HAP-1 (cell line): ENCODE measurements at regions not wholly inside any gene's neighbourhood (a gene's known extent, or its start where the extent isn't known, plus 50 kb on each side); places are given as distances from the start of the nearest gene placed in this dataset.

Source experiments
- DNase-seq, 2 experiments: peaks; one replicate each; pipeline ENCODE4 v3.0.0-alpha.2; 2016 to 2020; ENCODE audit warnings: low spot score in 2 of 2
- H3K27me3 ChIP-seq: fragments of 250-450 bp; sonication (Bioruptor Pico); 2 replicates; pipeline ENCODE4 v1.5.1; 2020; ENCODE audit warnings: low read depth, mild to moderate bottlenecking, moderate library complexity
- H3K36me3 ChIP-seq: fragments of 250-450 bp; sonication (Bioruptor Pico); replicated peaks from 2 replicates; pipeline ENCODE4 v1.5.1; 2020; ENCODE audit warnings: mild to moderate bottlenecking
- H3K4me1 ChIP-seq: fragments of 250-450 bp; sonication (Bioruptor Pico); 2 replicates; pipeline ENCODE4 v1.5.1; 2020; ENCODE audit warnings: mild to moderate bottlenecking
- H3K4me3 ChIP-seq: fragments of 250-450 bp; sonication (Bioruptor Pico); 2 replicates; pipeline ENCODE4 v1.5.1; 2020; ENCODE audit warnings: mild to moderate bottlenecking, moderate library complexity
- H3K9me3 ChIP-seq: fragments of 250-450 bp; sonication (Bioruptor Pico); 2 replicates; pipeline ENCODE4 v1.5.1; 2020; ENCODE audit warnings: mild to moderate bottlenecking, moderate library complexity
- in situ Hi-C: fragments of 300-500 bp; cut with MboI; formaldehyde crosslinking; loops from 3 replicates; pipeline ENCODE4 v1.14.3; 2020; ENCODE audit warnings: low sequenced_read_pairs, inconsistent platforms, mixed read lengths

GRCh38 chr12:84091651-84092050 is 820.9 kb downstream of the SLC6A15 start:
- H3K36me3 ChIP-seq, result no peaks in the 10 kb centered on the region
- H3K27me3 ChIP-seq, result no peaks in the 10 kb centered on the region
- H3K4me1 ChIP-seq, result no peaks in the 10 kb centered on the region
- no peak for DNase-seq
- in situ Hi-C loops, result no loop called here
- H3K4me3 ChIP-seq, result no peak overlapping the region
- no peaks in the 10 kb centered on the region for H3K9me3 ChIP-seq

DNA sequence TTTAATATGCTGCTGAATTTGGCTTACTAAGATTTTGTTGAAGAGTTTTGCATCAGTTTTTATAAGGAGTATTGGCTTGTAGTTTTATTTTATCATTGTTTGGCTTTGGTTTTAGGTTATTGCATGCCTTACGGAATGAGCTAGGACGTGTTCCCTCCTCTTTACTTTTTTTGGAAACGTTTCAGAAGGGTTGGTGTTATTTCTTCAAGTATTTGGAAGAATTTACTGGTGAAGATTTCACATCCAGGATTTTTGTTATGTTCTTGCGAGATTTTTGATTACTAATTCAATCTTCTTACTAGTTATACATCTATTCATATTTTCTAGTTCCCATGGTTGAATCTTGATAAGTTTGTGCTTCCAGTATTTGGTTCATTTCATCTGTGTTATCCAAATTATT is 823.2 kb downstream of the SLC6A15 start:
- in situ Hi-C loops, result no loop called here
- Histone ChIP-seq H3K27me3 (no peaks in the 10 kb centered on the region), H3K4me1 (no peaks in the 10 kb centered on the region), H3K9me3 (no peaks in the 10 kb centered on the region), H3K4me3 (no peak overlapping the region), H3K36me3 (no peaks in the 10 kb centered on the region)
- no peak for DNase-seq

GRCh38 chr12:84085046-84085445 is 827.6 kb downstream of the SLC6A15 start:
- DNase-seq, result no peak
- in situ Hi-C loops, result no loop called here
- H3K27me3 ChIP-seq, result no peaks in the 10 kb centered on the region
- no peaks in the 10 kb centered on the region for H3K36me3 ChIP-seq
- H3K4me1 ChIP-seq, result no peaks in the 10 kb centered on the region
- H3K4me3 ChIP-seq, result no peak overlapping the region
- no peaks in the 10 kb centered on the region for H3K9me3 ChIP-seq

DNA sequence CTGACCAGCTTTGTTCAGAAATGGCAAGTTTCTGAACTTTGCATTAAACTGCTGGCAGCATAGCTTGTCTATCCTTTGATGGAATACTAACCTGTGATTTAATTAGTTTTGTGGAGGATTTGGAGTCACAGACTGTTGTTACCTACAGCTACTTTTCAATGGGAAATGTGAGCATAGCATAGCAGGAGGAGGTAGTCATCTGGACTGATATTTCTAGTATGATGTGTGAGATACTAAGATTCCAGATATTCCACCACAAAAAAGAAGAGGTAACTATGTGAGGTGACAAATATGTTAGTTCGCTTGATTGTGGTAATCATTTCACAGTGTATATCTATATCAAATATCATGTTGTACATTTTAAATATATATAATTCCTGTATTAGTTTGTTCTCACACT is 833.0 kb downstream of the SLC6A15 start:
- Histone ChIP-seq H3K27me3 (no peaks in the 10 kb centered on the region), H3K9me3 (no peaks in the 10 kb centered on the region), H3K4me1 (peaks cover 16% of the 10 kb centered on the region), H3K36me3 (no peaks in the 10 kb centered on the region), H3K4me3 (no peak overlapping the region)
- in situ Hi-C loops, result no loop called here
- DNase-seq, result no peak

DNA sequence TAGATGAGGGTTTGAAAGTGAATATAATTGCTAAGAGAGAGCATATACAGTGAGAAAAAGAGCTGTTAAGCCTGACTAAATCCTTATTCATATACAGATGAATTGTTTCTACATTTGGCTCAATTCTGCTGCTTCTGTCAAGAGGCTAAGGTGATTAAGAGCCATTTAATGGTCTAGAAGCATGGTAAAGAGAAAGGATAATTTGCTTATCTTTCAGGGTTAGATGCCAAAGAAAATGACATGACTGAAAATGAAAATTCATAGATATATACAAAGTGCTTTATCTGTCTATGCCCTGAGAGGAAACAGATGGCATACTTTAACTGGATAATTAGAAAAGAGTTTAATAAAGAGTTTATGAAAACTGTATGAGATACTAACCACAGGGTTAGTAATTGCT is 834.9 kb downstream of the SLC6A15 start:
- in situ Hi-C loops, result no loop called here
- Histone ChIP-seq H3K9me3 (no peaks in the 10 kb centered on the region), H3K27me3 (no peaks in the 10 kb centered on the region), H3K4me1 (peaks cover 18% of the 10 kb centered on the region), H3K36me3 (no peaks in the 10 kb centered on the region), H3K4me3 (no peak overlapping the region)
- DNase-seq, result peak in 1 of 2 experiments; percentile 67

GRCh38 chr12:84075991-84076390 is 836.6 kb downstream of the SLC6A15 start:
- no peak overlapping the region for H3K4me3 ChIP-seq
- peaks cover 18% of the 10 kb centered on the region for H3K4me1 ChIP-seq
- in situ Hi-C loops, result no loop called here
- no peaks in the 10 kb centered on the region for H3K36me3 ChIP-seq
- no peaks in the 10 kb centered on the region for H3K27me3 ChIP-seq
- no peaks in the 10 kb centered on the region for H3K9me3 ChIP-seq
- no peak for DNase-seq

- peak in 1 of 2 experiments; percentile 6 for DNase-seq
- Histone ChIP-seq H3K9me3 (no peaks in the 10 kb centered on the region), H3K36me3 (no peaks in the 10 kb centered on the region), H3K4me3 (no peak overlapping the region), H3K4me1 (peaks cover 18% of the 10 kb centered on the region), H3K27me3 (no peaks in the 10 kb centered on the region)
- in situ Hi-C loops, result no loop called here
Observed at GRCh38 chr12:84073401-84073800, 839.2 kb downstream of the SLC6A15 start.

- DNase-seq, result no peak
- H3K36me3 ChIP-seq, result no peaks in the 10 kb centered on the region
- H3K4me1 ChIP-seq, result peaks cover 13% of the 10 kb centered on the region
- in situ Hi-C loops, result no loop called here
- H3K27me3 ChIP-seq, result no peaks in the 10 kb centered on the region
- no peaks in the 10 kb centered on the region for H3K9me3 ChIP-seq
- no peak overlapping the region for H3K4me3 ChIP-seq
Observed at GRCh38 chr12:84072961-84073360, 839.6 kb downstream of the SLC6A15 start.

DNA sequence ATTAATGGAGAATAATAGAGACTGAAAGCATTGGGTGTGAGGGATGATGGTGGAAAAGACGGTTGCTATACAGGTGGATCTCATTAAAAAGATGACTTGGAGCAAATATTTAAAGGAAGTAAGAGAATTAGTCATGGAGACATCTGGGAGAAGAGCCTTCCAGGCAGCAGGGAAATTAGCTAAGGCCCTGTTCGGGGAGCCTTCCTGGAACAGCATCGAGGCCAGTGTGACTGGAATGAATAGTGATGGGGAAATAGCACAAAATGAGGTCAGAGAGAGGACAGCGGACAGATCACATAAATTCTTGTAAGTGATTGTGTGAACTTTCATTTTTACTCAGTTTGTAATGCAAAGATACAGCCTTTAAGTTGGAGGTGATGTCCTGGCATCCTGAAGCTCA is 842.3 kb downstream of the SLC6A15 start:
- no peak for DNase-seq
- Histone ChIP-seq H3K9me3 (no peaks in the 10 kb centered on the region), H3K27me3 (no peaks in the 10 kb centered on the region), H3K4me1 (peaks cover 2% of the 10 kb centered on the region; the same call in 1 of the 2 replicates), H3K4me3 (no peak overlapping the region), H3K36me3 (no peaks in the 10 kb centered on the region)
- in situ Hi-C loops, result no loop called here

- no peaks in the 10 kb centered on the region for H3K27me3 ChIP-seq
- H3K4me3 ChIP-seq, result no peak overlapping the region
- in situ Hi-C loops, result no loop called here
- no peaks in the 10 kb centered on the region for H3K36me3 ChIP-seq
- peaks cover 2% of the 10 kb centered on the region; the same call in 1 of the 2 replicates for H3K4me1 ChIP-seq
- H3K9me3 ChIP-seq, result no peaks in the 10 kb centered on the region
- no peak for DNase-seq
Observed at GRCh38 chr12:84069699-84070098, 842.9 kb downstream of the SLC6A15 start.

GRCh38 chr12:84069198-84069597 is 843.4 kb downstream of the SLC6A15 start:
- Histone ChIP-seq H3K27me3 (no peaks in the 10 kb centered on the region), H3K9me3 (no peaks in the 10 kb centered on the region), H3K4me1 (peaks cover 2% of the 10 kb centered on the region; the same call in 1 of the 2 replicates), H3K4me3 (no peak overlapping the region), H3K36me3 (no peaks in the 10 kb centered on the region)
- no peak for DNase-seq
- in situ Hi-C loops, result no loop called here

DNA sequence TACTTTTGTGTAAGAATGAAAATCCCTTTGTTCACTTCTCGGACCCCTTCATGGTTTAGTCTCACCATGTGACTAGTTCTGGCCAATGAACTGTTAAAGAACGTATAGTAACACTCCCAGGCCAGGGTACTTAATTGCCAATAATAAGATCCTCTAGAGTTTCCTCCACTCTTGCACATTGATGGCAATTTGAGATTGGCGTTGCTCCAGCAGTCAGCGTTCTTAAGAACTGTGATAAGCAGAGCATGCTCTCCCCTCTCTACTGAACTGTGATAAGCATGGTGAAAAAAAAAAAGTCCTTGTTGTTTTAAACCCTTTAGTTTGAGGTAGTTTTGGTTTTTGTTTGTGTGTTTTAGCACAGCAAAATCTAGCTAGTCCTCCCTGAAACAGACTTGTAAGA is 854.5 kb downstream of the SLC6A15 start:
- no peak for DNase-seq
- Histone ChIP-seq H3K9me3 (no peaks in the 10 kb centered on the region), H3K4me3 (no peak overlapping the region), H3K4me1 (no peaks in the 10 kb centered on the region), H3K27me3 (no peaks in the 10 kb centered on the region), H3K36me3 (no peaks in the 10 kb centered on the region)
- in situ Hi-C loops, result no loop called here

DNA sequence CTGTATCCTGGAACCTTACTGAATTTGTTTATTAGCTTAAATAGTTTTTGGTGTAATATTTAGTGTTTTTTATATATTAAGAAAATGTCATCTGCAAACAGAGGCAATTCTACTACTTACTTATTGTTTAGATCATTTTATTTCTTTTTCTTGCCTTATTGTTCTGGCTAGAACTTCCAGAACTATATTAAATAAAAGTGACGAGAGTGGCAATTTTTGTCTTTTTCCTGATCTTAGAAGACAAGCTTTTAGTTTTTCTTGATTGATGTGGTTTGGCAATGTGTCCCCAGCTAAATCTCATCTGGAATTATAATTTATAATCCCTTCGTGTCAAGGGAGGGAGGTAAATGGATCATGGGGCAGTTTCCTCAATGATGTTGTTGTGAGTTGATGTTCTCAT is 857.8 kb downstream of the SLC6A15 start:
- no peaks in the 10 kb centered on the region for H3K27me3 ChIP-seq
- no peaks in the 10 kb centered on the region for H3K9me3 ChIP-seq
- in situ Hi-C loops, result no loop called here
- H3K36me3 ChIP-seq, result no peaks in the 10 kb centered on the region
- no peaks in the 10 kb centered on the region for H3K4me1 ChIP-seq
- DNase-seq, result no peak
- H3K4me3 ChIP-seq, result no peak overlapping the region

DNA sequence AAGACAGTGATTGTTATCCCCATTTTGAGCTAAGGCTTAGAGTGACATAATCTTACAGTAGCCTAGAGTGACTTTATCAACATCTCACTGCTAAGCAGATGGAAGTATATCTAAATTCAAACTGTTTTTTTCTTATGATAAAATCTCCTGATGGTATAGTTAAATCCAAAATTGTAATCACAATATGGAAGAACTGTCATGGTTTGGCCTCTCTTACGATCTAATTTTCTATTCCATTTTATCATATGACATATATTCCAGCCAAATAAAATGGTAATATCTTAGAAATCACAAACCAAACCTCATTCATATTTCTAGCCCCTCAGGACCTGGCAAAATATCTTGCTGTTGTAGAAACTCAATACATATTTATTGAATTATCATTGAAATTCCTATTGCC is 864.7 kb downstream of the SLC6A15 start:
- Histone ChIP-seq H3K36me3 (no peaks in the 10 kb centered on the region), H3K9me3 (no peaks in the 10 kb centered on the region), H3K4me1 (no peaks in the 10 kb centered on the region), H3K27me3 (no peaks in the 10 kb centered on the region), H3K4me3 (no peak overlapping the region)
- in situ Hi-C loops, result no loop called here
- no peak for DNase-seq

DNA sequence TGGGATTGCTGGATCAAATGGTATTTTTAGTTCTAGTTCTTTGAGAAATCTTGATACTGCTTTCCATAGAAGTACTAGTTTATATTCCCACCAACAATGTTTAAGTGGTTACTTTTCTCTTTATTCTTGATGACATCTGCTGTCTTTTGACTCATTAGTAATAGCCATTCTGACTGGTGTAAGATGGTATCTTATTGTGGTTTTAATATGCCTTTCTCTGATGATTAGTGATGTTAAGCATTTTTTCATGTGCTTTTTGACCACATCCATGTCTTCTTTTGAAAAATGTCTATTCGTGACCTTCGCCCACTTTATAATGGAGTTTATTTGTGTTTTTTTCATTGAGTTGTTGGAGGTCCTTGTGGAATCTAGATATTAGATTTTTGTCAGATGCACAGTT is 865.7 kb downstream of the SLC6A15 start:
- in situ Hi-C loops, result no loop called here

More for the DNA sequence above, 865.7 kb downstream of the SLC6A15 start:
- Histone ChIP-seq H3K4me1 (no peaks in the 10 kb centered on the region), H3K9me3 (no peaks in the 10 kb centered on the region), H3K4me3 (no peak overlapping the region), H3K36me3 (no peaks in the 10 kb centered on the region), H3K27me3 (no peaks in the 10 kb centered on the region)
- DNase-seq, result no peak
